Caco-2 (cell line): ENCODE measurements at regions not wholly inside any gene's neighbourhood (a gene's known extent, or its start where the extent isn't known, plus 50 kb on each side); places are given as distances from the start of the nearest gene placed in this dataset.

ENCODE experiments used
- BruUV-seq: library from RNA; stranded (reverse); fragments of 400-500 nt; replicated peaks from 2 replicates; lab custom pipeline; 2021; lab: Mats Ljungman, UMichigan
- CTCF ChIA-PET: fragments of 300-600 bp; sonication (Branson Sonifier 250); formaldehyde crosslinking; loops from one replicate; lab custom pipeline; 2022; ENCODE audit warnings: antibody characterized with exemption; lab: Charles Lee
- POLR2A ChIA-PET: fragments of 300-600 bp; sonication (Branson Sonifier 250); formaldehyde crosslinking; loops from one replicate; lab custom pipeline; 2022; ENCODE audit warnings: antibody characterized with exemption; lab: Charles Lee
- DNase-seq, 2 experiments: peaks; one replicate each; pipeline versions ENCODE4 v3.0.0 to v3.0.0-alpha.2; 2020 to 2022
- H3K27me3 ChIP-seq: replicated peaks from 2 replicates; pipeline ENCODE4 v1.6.0; 2011; ENCODE audit warnings: low read length; ENCODE audit not compliant: control insufficient read depth, insufficient read depth
- H3K36me3 ChIP-seq: 2 replicates; pipeline ENCODE4 v1.5.1; 2011; ENCODE audit warnings: low read length; ENCODE audit not compliant: control insufficient read depth, insufficient read depth
- H3K4me1 ChIP-seq: fragments of 250-450 bp; sonication (Bioruptor Pico); 2 replicates; pipeline ENCODE4 v1.5.1; 2020; ENCODE audit warnings: mild to moderate bottlenecking
- H3K4me3 ChIP-seq: 2 replicates; pipeline ENCODE4 v1.5.1; 2011; ENCODE audit warnings: low read depth, mild to moderate bottlenecking, control low read depth, low read length
- H3K9me3 ChIP-seq: fragments of 250-450 bp; sonication (Bioruptor Pico); 2 replicates; pipeline ENCODE4 v1.5.1; 2020; ENCODE audit warnings: mild to moderate bottlenecking, moderate library complexity
- H3K27ac Mint-ChIP-seq: one replicate; pipeline ENCODE4 v1.8.0; 2022; ENCODE audit warnings: mixed read lengths; ENCODE audit not compliant: unreplicated experiment
- H3K27me3 Mint-ChIP-seq: one replicate; pipeline ENCODE4 v1.8.0; 2022; ENCODE audit warnings: mixed read lengths; ENCODE audit not compliant: insufficient read depth, unreplicated experiment
- H3K36me3 Mint-ChIP-seq: one replicate; pipeline ENCODE4 v1.8.0; 2022; ENCODE audit warnings: mild to moderate bottlenecking, mixed read lengths; ENCODE audit not compliant: insufficient read depth, unreplicated experiment
- H3K4me1 Mint-ChIP-seq: one replicate; pipeline ENCODE4 v1.8.0; 2022; ENCODE audit warnings: low read depth, mixed read lengths; ENCODE audit not compliant: unreplicated experiment
- H3K4me3 Mint-ChIP-seq: one replicate; pipeline ENCODE4 v1.8.0; 2022; ENCODE audit warnings: mild to moderate bottlenecking, moderate library complexity, mixed read lengths; ENCODE audit not compliant: unreplicated experiment
- H3K9me3 Mint-ChIP-seq: one replicate; pipeline ENCODE4 v1.8.0; 2022; ENCODE audit warnings: mixed read lengths; ENCODE audit not compliant: unreplicated experiment
- intact Hi-C: fragments of 100-400 bp; cut with micrococcal nuclease; formaldehyde crosslinking; loops from one replicate; pipeline ENCODE4 v1.10.0; 2022; ENCODE audit not compliant: unreplicated experiment
- TF ChIP-seq, protein P1 (sequence below), 2 experiments: fragments of 200-600 bp in 1 of 2; IDR thresholded peaks; 1 replicate in 1 of 2; 2 replicates in 1 of 2; pipeline versions ENCODE4 v1.5.1 to v1.8.0; 2011 to 2022; ENCODE audit warnings: antibody characterized with exemption in 1 of 2, control low read depth in 1 of 2, inconsistent platforms in 1 of 2, low read depth in 1 of 2, low read length in 1 of 2, mild to moderate bottlenecking in 1 of 2, moderate library complexity in 1 of 2; ENCODE audit not compliant: insufficient read depth in 1 of 2, severe bottlenecking in 1 of 2, unreplicated experiment in 1 of 2

DNA sequence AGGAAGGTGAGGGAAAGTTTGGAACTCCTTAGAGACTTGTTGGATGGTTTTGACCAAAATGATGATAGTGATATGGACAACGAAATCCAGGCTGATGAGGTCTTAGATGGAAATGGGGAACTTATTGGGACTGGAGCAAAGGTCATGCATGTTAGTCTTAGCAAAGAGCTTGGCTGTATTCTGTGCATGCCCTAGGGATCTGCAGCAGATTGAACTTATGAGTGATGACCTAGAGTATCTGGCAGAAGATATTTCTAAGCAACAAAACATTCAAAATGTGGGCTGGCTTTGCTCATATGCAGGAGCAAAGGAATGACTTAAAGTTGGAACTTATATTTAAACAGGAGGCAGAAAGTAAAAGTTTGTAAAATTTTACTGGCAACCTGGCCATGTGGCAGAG lies 489.3 kb upstream of the DIPK2B start:
- ChIA-PET POLR2A (no interaction called here), CTCF (no interaction called here)
- no peak for DNase-seq
- H3K4me3 ChIP-seq: no peak overlapping the region
- no peak overlapping the region for H3K4me3 Mint-ChIP-seq
- H3K36me3 Mint-ChIP-seq: no peaks in the 10 kb centered on the region
- no peaks in the 10 kb centered on the region for H3K9me3 ChIP-seq
- no peaks in the 10 kb centered on the region for H3K27me3 Mint-ChIP-seq
- H3K27ac Mint-ChIP-seq: no peak overlapping the region
- H3K9me3 Mint-ChIP-seq: no peaks in the 10 kb centered on the region
- TF ChIP-seq, protein P1, sequence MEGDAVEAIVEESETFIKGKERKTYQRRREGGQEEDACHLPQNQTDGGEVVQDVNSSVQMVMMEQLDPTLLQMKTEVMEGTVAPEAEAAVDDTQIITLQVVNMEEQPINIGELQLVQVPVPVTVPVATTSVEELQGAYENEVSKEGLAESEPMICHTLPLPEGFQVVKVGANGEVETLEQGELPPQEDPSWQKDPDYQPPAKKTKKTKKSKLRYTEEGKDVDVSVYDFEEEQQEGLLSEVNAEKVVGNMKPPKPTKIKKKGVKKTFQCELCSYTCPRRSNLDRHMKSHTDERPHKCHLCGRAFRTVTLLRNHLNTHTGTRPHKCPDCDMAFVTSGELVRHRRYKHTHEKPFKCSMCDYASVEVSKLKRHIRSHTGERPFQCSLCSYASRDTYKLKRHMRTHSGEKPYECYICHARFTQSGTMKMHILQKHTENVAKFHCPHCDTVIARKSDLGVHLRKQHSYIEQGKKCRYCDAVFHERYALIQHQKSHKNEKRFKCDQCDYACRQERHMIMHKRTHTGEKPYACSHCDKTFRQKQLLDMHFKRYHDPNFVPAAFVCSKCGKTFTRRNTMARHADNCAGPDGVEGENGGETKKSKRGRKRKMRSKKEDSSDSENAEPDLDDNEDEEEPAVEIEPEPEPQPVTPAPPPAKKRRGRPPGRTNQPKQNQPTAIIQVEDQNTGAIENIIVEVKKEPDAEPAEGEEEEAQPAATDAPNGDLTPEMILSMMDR (IDR thresholded peaks at IDR 0.05; ENCODE audit: insufficient read depth in 1 of 2, low read depth in 1 of 2, low read length in 1 of 2, severe bottlenecking in 1 of 2, unreplicated experiment in 1 of 2): no peak
- BruUV-seq: no TSS peak
- no peaks in the 10 kb centered on the region for H3K27me3 ChIP-seq
- H3K36me3 ChIP-seq: no peaks in the 10 kb centered on the region
- H3K4me1 ChIP-seq: no peaks in the 10 kb centered on the region
- intact Hi-C loops: no loop called here
- H3K4me1 Mint-ChIP-seq: no peaks in the 10 kb centered on the region

DNA sequence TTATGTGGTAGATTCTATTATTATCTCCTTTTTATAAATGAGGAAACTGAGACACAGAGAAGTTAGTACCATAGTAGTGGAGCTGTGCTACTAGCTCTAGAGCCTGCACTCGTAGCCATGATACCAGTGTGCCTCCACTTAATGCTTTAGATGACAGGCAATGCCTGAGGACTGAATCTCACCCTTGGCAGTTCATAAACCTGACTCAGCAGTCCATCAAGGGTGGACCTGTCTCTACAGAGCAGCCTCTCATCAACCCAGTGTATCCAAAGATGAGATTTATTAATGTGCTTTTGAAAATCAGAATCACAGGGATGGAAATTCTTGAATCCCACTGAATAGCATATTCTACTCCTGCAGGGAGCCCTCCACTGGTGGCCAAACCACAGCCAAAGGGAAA lies 483.2 kb upstream of the DIPK2B start:
- TF ChIP-seq, protein P1 (IDR thresholded peaks at IDR 0.05; ENCODE audit: insufficient read depth in 1 of 2, low read depth in 1 of 2, low read length in 1 of 2, severe bottlenecking in 1 of 2, unreplicated experiment in 1 of 2): no peak
- peaks cover 3% of the 10 kb centered on the region for H3K27me3 Mint-ChIP-seq
- POLR2A ChIA-PET: no interaction called here
- H3K27ac Mint-ChIP-seq: no peak overlapping the region
- no peaks in the 10 kb centered on the region for H3K27me3 ChIP-seq
- no peak overlapping the region for H3K4me3 Mint-ChIP-seq
- intact Hi-C loops: no loop called here
- no peaks in the 10 kb centered on the region for H3K9me3 ChIP-seq
- H3K36me3 Mint-ChIP-seq: no peaks in the 10 kb centered on the region
- CTCF ChIA-PET: no interaction called here
- no peaks in the 10 kb centered on the region for H3K36me3 ChIP-seq
- no peaks in the 10 kb centered on the region for H3K4me1 ChIP-seq
- H3K4me3 ChIP-seq: no peak overlapping the region
- no TSS peak for BruUV-seq
- no peak for DNase-seq
- no peaks in the 10 kb centered on the region for H3K4me1 Mint-ChIP-seq
- H3K9me3 Mint-ChIP-seq: no peaks in the 10 kb centered on the region

DNA sequence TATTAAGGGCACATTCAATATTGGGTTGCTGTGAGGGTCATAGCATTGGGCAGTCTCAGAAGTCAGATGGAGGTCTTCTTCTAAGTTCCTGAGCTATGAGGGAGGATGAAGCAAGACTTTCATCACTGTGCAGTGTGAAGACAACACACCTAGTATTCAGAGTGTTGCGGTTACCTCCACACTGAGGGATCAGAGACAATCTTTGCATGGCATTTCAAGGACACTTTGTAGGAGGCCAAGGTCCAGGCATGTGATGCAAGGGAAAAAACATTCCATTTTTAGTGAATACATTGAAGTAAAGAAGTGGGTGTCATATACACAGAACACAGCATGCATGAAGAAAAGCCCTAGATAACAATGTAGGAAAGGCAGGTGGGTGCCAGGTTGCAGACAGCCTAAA lies 481.2 kb upstream of the DIPK2B start:
- no peak overlapping the region for H3K4me3 Mint-ChIP-seq
- Histone ChIP-seq H3K27me3 (no peaks in the 10 kb centered on the region), H3K4me3 (no peak overlapping the region), H3K4me1 (no peaks in the 10 kb centered on the region), H3K36me3 (no peaks in the 10 kb centered on the region), H3K9me3 (no peaks in the 10 kb centered on the region)
- no peak overlapping the region for H3K27ac Mint-ChIP-seq
- ChIA-PET CTCF (no interaction called here), POLR2A (no interaction called here)
- TF ChIP-seq, protein P1 (IDR thresholded peaks at IDR 0.05; ENCODE audit: insufficient read depth in 1 of 2, low read depth in 1 of 2, low read length in 1 of 2, severe bottlenecking in 1 of 2, unreplicated experiment in 1 of 2): no peak
- intact Hi-C loops: no loop called here
- no peak for DNase-seq
- no peaks in the 10 kb centered on the region for H3K9me3 Mint-ChIP-seq
- H3K27me3 Mint-ChIP-seq: peaks cover 3% of the 10 kb centered on the region
- no peaks in the 10 kb centered on the region for H3K4me1 Mint-ChIP-seq
- H3K36me3 Mint-ChIP-seq: no peaks in the 10 kb centered on the region
- no TSS peak for BruUV-seq
